Esophagus squamous epithelium (tissue), 5 donors: ENCODE measurements at regions not wholly inside any gene's neighbourhood (a gene's known extent, or its start where the extent isn't known, plus 50 kb on each side); places are given as distances from the start of the nearest gene placed in this dataset.

Experiments
- DNase-seq: peaks from one replicate; lab custom pipeline; 2025; lab: John Stamatoyannopoulos, UW
- H3K27ac ChIP-seq, 4 donors: fragments of 200-600 bp; sonication (generic); one replicate each; pipeline ENCODE4 v1.5.1; 2016 to 2019; ENCODE audit warnings: mild to moderate bottlenecking in 1 of 4
- H3K27me3 ChIP-seq, 4 donors: fragments of 200-600 bp; sonication (generic); 1 replicate in 3 of 4; 2 replicates in 1 of 4; pipeline versions ENCODE4 v1.5.1 to v1.6.0; 2017 to 2021; ENCODE audit warnings: antibody characterized with exemption in 1 of 4
- H3K36me3 ChIP-seq, 3 donors: fragments of 200-600 bp; sonication (generic); one replicate each; pipeline ENCODE4 v1.5.1; 2016 to 2019
- H3K4me1 ChIP-seq, 3 donors: fragments of 200-600 bp; sonication (generic); one replicate each; pipeline ENCODE4 v1.5.1; 2017 to 2019
- H3K4me3 ChIP-seq, 4 donors: fragments of 200-600 bp; sonication (generic); 1 replicate in 3 of 4; 2 replicates in 1 of 4; pipeline ENCODE4 v1.5.1; 2016 to 2019; ENCODE audit warnings: mild to moderate bottlenecking in 2 of 4, moderate library complexity in 1 of 4
- H3K9me3 ChIP-seq, 3 donors: fragments of 200-600 bp; sonication (generic); one replicate each; pipeline ENCODE4 v1.5.1; 2016 to 2019
- CTCF ChIP-seq, 6 experiments: fragments of 450-650 bp in 4 of 6; fragments of 200-600 bp in 2 of 6; sonication (generic) in 2 of 6; IDR thresholded peaks; one replicate each; pipeline ENCODE4 v1.5.1; 2016 to 2019; ENCODE audit warnings: antibody characterized with exemption in 6 of 6, mild to moderate bottlenecking in 4 of 6, moderate library complexity in 4 of 6
- POLR2A ChIP-seq, 4 donors: fragments of 450-650 bp; IDR thresholded peaks; one replicate each; pipeline ENCODE4 v1.6.1; 2017; ENCODE audit warnings: antibody characterized with exemption in 4 of 4, mild to moderate bottlenecking in 4 of 4, moderate library complexity in 3 of 4
- WGBS, 2 donors: methylation state at CpG; one replicate each; pipeline ENCODE4 v1.1.5; 2018; 5-methylcytosine and 5-hydroxymethylcytosine counted together
- intact Hi-C: fragments of 100-400 bp; cut with DNase I; formaldehyde crosslinking; loops from one replicate; pipeline ENCODE4 v1.15.0; 2022
- donor health status: DM: yes; HTN: yes; CAD: no.

- Histone ChIP-seq H3K9me3 (no peaks in the 10 kb centered on the region), H3K27ac (no peak overlapping the region), H3K36me3 (no peaks in the 10 kb centered on the region), H3K4me1 (peaks cover 0 to 16% (median 0%) of the 10 kb centered on the region in 3 donors), H3K27me3 (no peaks in the 10 kb centered on the region), H3K4me3 (no peak overlapping the region)
- intact Hi-C loops: loop anchor here (10.0 kb wide), 1 partner anchor 122 kb away; no protein-coding TSS in a partner anchor
- no peak for TF ChIP-seq POLR2A (IDR thresholded peaks at IDR 0.05)
- no peak for TF ChIP-seq CTCF (IDR thresholded peaks at IDR 0.05)
- DNase-seq: no peak
- WGBS, 2 donors: 66 to 73% methylated on average over 9 of the region's 9 CpGs
Observed at GRCh38 chr5:173452119-173452905, 124.1 kb upstream of the STC2 start.

GRCh38 chr5:173451651-173452050 is 123.4 kb upstream of the STC2 start:
- Histone ChIP-seq H3K4me3 (no peak overlapping the region), H3K4me1 (peaks cover 0 to 16% (median 0%) of the 10 kb centered on the region in 3 donors), H3K27ac (no peak overlapping the region), H3K36me3 (no peaks in the 10 kb centered on the region), H3K9me3 (no peaks in the 10 kb centered on the region), H3K27me3 (no peaks in the 10 kb centered on the region)
- TF ChIP-seq POLR2A (IDR thresholded peaks at IDR 0.05) (no peak), CTCF (IDR thresholded peaks at IDR 0.05) (no peak)
- 66 to 75% methylated on average over 2 of the region's 2 CpGs for WGBS, 2 donors
- intact Hi-C loops: loop anchor here (10.0 kb wide), 1 partner anchor 123 kb away; no protein-coding TSS in a partner anchor
- DNase-seq: no peak

GRCh38 chr5:173451031-173451430 is 122.8 kb upstream of the STC2 start:
- TF ChIP-seq CTCF (IDR thresholded peaks at IDR 0.05) (peak in 4 of 6 experiments; percentile 19 to 44 (median 26)), POLR2A (IDR thresholded peaks at IDR 0.05) (no peak)
- DNase-seq: no peak
- peaks cover 0 to 16% (median 0%) of the 10 kb centered on the region in 3 donors for H3K4me1 ChIP-seq
- no peaks in the 10 kb centered on the region for H3K36me3 ChIP-seq
- WGBS, 2 donors: 67 to 68% methylated on average over 3 to 5 of the region's 5 CpGs
- H3K4me3 ChIP-seq: no peak overlapping the region
- H3K27ac ChIP-seq: no peak overlapping the region
- intact Hi-C loops: loop anchor here (10.0 kb wide), 1 partner anchor 124 kb away; no protein-coding TSS in a partner anchor
- H3K27me3 ChIP-seq: no peaks in the 10 kb centered on the region
- H3K9me3 ChIP-seq: no peaks in the 10 kb centered on the region

GRCh38 chr5:173450188-173450587 is 122.0 kb upstream of the STC2 start:
- peaks cover 0 to 7% (median 0%) of the 10 kb centered on the region in 3 donors for H3K4me1 ChIP-seq
- DNase-seq: no peak
- TF ChIP-seq CTCF (IDR thresholded peaks at IDR 0.05) (no peak), POLR2A (IDR thresholded peaks at IDR 0.05) (no peak)
- no peaks in the 10 kb centered on the region for H3K9me3 ChIP-seq
- intact Hi-C loops: loop anchor here (10.0 kb wide), 1 partner anchor 125 kb away; no protein-coding TSS in a partner anchor
- H3K36me3 ChIP-seq: no peaks in the 10 kb centered on the region
- H3K4me3 ChIP-seq: no peak overlapping the region
- 69 to 77% methylated on average over 7 of the region's 7 CpGs for WGBS, 2 donors
- no peaks in the 10 kb centered on the region for H3K27me3 ChIP-seq
- no peak overlapping the region for H3K27ac ChIP-seq

GRCh38 chr5:173448856-173449255 is 120.6 kb upstream of the STC2 start:
- no peaks in the 10 kb centered on the region for H3K36me3 ChIP-seq
- TF ChIP-seq POLR2A (IDR thresholded peaks at IDR 0.05): no peak
- TF ChIP-seq CTCF (IDR thresholded peaks at IDR 0.05): no peak
- 82 to 83% methylated on average over 6 of the region's 6 CpGs for WGBS, 2 donors

More at GRCh38 chr5:173448856-173449255, 120.6 kb upstream of the STC2 start:
- Histone ChIP-seq H3K4me1 (no peaks in the 10 kb centered on the region), H3K9me3 (no peaks in the 10 kb centered on the region), H3K27ac (no peak overlapping the region), H3K27me3 (no peaks in the 10 kb centered on the region), H3K4me3 (no peak overlapping the region)
- no peak for DNase-seq
- intact Hi-C loops: no loop called here
